CD1c-positive myeloid dendritic cell (primary cell): ENCODE measurements at regions not wholly inside any gene's neighbourhood (a gene's known extent, or its start where the extent isn't known, plus 50 kb on each side); places are given as distances from the start of the nearest gene placed in this dataset.

Source experiments
- DNase-seq: peaks from one replicate; pipeline ENCODE4 v3.0.0-alpha.2; 2016; ENCODE audit errors: extremely low spot score

DNA sequence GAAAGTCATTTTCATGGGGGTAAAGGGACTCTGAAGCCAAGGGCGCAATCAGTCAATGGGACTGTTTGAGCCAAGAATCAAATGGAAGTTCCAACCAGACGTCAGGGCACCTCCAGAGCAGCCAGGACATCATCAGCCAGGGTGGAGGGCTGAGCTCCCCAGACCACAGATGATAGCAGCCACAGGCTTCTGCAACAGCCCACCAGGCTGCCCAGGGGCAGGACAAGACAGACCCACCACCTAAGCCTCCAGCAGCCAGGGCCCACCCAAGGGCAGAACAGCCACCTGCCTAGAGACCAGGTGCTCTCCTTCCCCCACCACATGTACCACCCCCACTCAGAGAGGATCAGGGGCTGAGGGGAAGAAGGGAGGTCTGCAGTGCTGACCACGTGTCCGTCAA lies 53.8 kb upstream of the SLC66A3 start:
- DNase-seq, result no peak

DNA sequence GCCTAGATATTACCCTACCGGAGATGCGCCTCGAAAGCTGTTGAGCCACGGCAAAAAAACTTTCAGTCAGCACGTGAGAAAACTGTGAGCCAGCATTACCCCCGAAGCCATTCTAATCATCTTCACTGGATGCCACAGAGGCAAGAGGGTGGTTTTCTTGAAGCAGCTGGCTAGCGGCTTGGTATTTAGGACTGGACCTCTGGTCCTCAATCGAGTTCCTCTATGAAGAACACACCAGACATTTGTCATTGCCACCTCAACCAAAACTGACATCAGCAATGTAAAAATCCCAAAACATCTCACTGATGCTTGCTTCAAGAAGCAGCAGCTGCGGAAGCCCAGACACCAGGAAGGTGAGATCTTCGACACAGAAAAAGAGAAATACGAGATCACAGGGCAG lies 52.8 kb upstream of the SLC66A3 start:
- DNase-seq, result no peak

DNA sequence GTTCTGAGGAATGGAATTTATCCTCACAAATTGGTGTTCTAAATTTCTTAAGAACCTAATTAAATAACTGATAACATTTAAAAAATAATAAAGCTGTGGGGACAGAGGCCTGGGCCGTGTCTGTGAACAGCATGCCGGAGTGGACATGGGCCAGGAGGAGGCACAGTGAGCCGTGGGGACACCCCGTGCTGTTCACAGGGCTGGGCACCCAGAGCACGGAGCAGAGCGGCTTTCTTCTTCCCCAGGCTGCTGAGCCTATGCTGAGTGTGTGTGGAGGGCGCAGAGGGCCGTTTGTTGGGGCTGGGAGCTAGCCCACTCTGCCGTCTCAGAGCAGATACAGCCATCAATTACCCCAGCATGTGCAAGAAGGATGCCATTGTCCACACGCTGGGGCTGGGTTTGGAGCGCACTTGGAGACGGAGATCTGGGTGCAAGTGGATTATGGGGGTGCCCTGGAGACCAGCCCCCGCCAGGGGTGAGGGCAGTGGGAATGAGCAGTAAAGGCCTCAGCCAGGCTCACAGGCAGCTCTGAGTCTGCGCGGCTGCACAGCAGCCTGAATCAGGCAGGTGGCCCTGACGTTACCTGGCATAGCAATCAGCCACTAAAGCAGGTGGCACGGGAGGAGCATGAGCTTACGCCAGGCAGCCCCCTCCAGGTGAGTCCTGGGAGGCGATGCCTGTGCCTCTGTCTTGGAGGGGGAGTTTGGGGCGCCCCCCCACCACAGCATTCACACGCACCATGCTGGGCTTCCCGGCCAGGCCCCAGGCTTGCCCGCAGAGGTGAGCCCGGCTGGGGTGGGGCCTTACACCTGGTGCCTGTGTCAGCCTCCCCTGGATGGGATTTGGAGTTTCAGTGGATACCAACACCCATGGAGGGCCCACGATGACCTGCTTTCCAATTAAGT lies 52.1 kb upstream of the SLC66A3 start:
- no peak for DNase-seq

DNA sequence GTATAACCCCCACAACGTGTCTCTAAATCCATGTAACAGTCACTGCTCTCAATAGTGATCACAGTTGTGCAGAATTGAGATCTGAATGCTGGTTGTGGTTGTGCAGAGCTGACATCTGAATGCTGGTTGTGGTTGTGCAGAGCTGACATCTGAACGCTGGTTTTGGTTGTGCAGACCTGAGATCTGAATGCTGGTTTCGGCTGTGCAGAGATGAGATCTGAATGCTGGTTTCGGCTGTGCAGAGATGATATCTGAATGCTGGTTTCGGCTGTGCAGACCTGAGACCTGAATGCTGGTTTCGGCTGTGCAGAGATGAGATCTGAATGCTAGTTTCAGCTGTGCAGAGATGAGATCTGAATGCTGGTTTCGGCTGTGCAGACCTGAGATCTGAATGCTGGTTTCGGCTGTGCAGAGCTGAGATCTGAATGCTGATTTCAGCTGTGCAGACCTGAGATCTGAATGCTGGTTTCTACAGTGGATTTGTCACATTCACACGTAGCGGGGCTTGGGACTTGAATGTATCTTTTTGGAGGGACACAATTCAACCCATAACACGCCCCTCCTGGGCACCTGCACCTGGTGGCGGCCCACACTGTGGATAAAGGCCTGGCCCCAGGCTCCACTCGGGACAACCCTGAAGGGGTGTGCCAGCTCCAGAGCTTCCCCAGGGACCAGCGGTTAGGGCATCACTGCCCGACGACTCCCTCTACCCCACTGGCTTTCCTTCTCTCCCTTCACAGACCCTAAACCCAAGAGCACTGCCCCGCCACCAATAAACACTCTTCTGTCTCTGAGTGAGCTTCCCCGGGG lies 51.1 kb upstream of the SLC66A3 start:
- DNase-seq, result peak; percentile 16

DNA sequence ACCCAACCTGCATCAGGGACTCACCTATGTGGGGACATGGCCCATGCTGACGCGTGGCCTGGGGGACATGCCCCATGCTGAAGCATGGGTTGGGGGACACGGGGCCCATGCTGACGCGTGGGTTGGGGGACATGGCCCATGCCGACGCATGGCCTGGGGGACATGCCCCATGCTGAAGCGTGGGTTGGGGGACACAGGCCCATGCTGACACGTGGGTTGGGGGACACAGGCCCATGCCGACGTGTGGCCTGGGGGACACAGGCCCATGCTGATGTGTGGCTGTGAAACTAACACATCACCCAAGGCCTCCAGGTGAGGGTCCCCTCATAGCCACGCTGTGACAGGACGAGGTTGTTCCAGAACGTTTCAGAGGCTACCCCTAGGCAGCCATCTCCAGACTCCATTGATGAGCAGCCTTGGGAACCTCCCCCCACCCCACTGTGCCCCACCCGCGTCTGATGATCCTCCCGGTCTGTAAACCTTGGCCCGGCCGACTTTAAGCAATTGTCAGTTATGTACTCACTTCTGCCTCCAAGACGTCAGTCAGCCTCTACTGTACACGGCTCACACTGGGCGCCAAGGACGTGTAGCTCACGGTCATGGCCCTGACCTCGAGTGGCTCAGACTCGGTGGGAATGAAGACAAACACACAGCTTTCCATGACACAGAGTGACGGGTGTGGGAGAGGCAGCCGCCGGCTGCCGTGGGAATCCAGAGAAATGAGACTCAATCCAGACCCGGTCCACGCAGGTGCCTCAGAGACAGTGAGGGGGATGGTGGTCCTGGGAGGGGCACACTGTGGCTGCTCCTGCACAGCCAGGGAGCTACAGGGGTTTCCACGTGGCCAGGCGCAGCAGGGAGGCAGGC lies 50.2 kb upstream of the SLC66A3 start:
- DNase-seq, result no peak
